IMR-90 (cell line): ENCODE measurements at regions not wholly inside any gene's neighbourhood (a gene's known extent, or its start where the extent isn't known, plus 50 kb on each side); places are given as distances from the start of the nearest gene placed in this dataset.

Experiments used
- ATAC-seq: fragments of 200-7000 bp; cut with Tn5 transposase; 2 replicates; pipeline ENCODE4 v1.9.1; 2020; ENCODE audit warnings: low read depth, mild to moderate bottlenecking, moderate library complexity
- BruUV-seq: library from RNA; stranded (reverse); fragments of 400-500 nt; replicated peaks from 2 replicates; lab custom pipeline; 2021; lab: Mats Ljungman, UMichigan
- CTCF ChIA-PET: fragments of 300-600 bp; formaldehyde crosslinking; extraction: SDS; loops from one replicate; lab custom pipeline; 2021; ENCODE audit warnings: antibody characterized with exemption; lab: Yijun Ruan, JAX
- POLR2A ChIA-PET: fragments of 300-600 bp; sonication (Branson Sonifier 250); formaldehyde crosslinking; loops from one replicate; lab custom pipeline; 2022; ENCODE audit warnings: antibody characterized with exemption; ENCODE audit not compliant: unreplicated experiment; lab: Charles Lee
- DNase-seq: peaks from one replicate; pipeline ENCODE4 v3.0.0; 2013
- H2AFZ ChIP-seq: replicated peaks from 2 replicates; pipeline ENCODE3; 2013; ENCODE audit warnings: low read length, mild to moderate bottlenecking; ENCODE audit not compliant: poor library complexity
- H2AK5ac ChIP-seq: 2 replicates; pipeline ENCODE4 v1.6.1; 2013; ENCODE audit warnings: low read depth, low read length, inconsistent platforms
- H2AK9ac ChIP-seq: replicated peaks from 2 replicates; pipeline ENCODE3; 2013; ENCODE audit warnings: mild to moderate bottlenecking, low read depth, low read length, moderate library complexity; ENCODE audit not compliant: poor library complexity
- H2BK120ac ChIP-seq: 2 replicates; pipeline ENCODE4 v1.6.1; 2013; ENCODE audit warnings: low read depth, low read length, inconsistent platforms
- H2BK15ac ChIP-seq: 3 replicates; pipeline ENCODE4 v1.6.1; 2013; ENCODE audit warnings: low read depth, low read length, inconsistent platforms
- H2BK20ac ChIP-seq: 2 replicates; pipeline ENCODE4 v1.6.1; 2013; ENCODE audit warnings: low read depth, mild to moderate bottlenecking, inconsistent platforms, low read length, moderate library complexity
- H2BK5ac ChIP-seq: 2 replicates; pipeline ENCODE4 v1.6.1; 2013; ENCODE audit warnings: mild to moderate bottlenecking, low read depth, low read length, inconsistent platforms; ENCODE audit not compliant: poor library complexity, severe bottlenecking
- H3K14ac ChIP-seq: replicated peaks from 2 replicates; pipeline ENCODE4 v1.6.1; 2013; ENCODE audit warnings: low read depth, low read length, inconsistent platforms
- H3K18ac ChIP-seq: 2 replicates; pipeline ENCODE4 v1.6.1; 2013; ENCODE audit warnings: low read depth, low read length, control low read depth
- H3K23ac ChIP-seq: 2 replicates; pipeline ENCODE4 v1.6.1; 2013; ENCODE audit warnings: low read depth, low read length, inconsistent platforms
- H3K27ac ChIP-seq: 2 replicates; pipeline ENCODE4 v1.5.1; 2013; ENCODE audit warnings: mild to moderate bottlenecking, control low read depth, low read length; ENCODE audit not compliant: insufficient read depth
- H3K27me3 ChIP-seq: 2 replicates; pipeline ENCODE4 v1.6.1; 2013; ENCODE audit warnings: low read length; ENCODE audit not compliant: control insufficient read depth, insufficient read depth
- H3K36me3 ChIP-seq: 2 replicates; pipeline ENCODE4 v1.6.1; 2013; ENCODE audit warnings: low read length, mixed read lengths; ENCODE audit not compliant: control insufficient read depth, insufficient read depth
- H3K4ac ChIP-seq: 2 replicates; pipeline ENCODE4 v1.6.1; 2013; ENCODE audit warnings: low read depth, low read length, inconsistent platforms
- H3K4me1 ChIP-seq: 2 replicates; pipeline ENCODE4 v1.6.1; 2013; ENCODE audit warnings: low read length, mixed read lengths; ENCODE audit not compliant: control insufficient read depth, insufficient read depth
- H3K4me2 ChIP-seq: 2 replicates; pipeline ENCODE4 v1.6.1; 2013; ENCODE audit warnings: low read depth, mild to moderate bottlenecking, control low read depth, low read length, moderate library complexity
- H3K4me3 ChIP-seq: 2 replicates; pipeline ENCODE4 v1.5.1; 2013; ENCODE audit warnings: low read depth, mild to moderate bottlenecking, control low read depth, low read length, moderate library complexity; ENCODE audit not compliant: insufficient read depth
- H3K56ac ChIP-seq: 2 replicates; pipeline ENCODE4 v1.6.1; 2013; ENCODE audit warnings: low read length, inconsistent platforms; ENCODE audit not compliant: insufficient read depth; ENCODE audit errors: extremely low read depth
- H3K79me1 ChIP-seq, 2 experiments: 2 replicates each; pipeline ENCODE4 v1.6.1; 2013; ENCODE audit warnings: low read length in 2 of 2, inconsistent platforms in 1 of 2, low read depth in 1 of 2
- H3K9ac ChIP-seq: 2 replicates; pipeline ENCODE4 v1.6.1; 2013; ENCODE audit warnings: low read depth, low read length, control low read depth
- H3K9me1 ChIP-seq: 2 replicates; pipeline ENCODE4 v1.6.1; 2013; ENCODE audit warnings: low read length, inconsistent platforms; ENCODE audit not compliant: insufficient read depth
- H3K9me3 ChIP-seq: 2 replicates; pipeline ENCODE4 v1.6.1; 2013; ENCODE audit warnings: low read length; ENCODE audit not compliant: control insufficient read depth, insufficient read depth
- H4K20me1 ChIP-seq: 2 replicates; pipeline ENCODE4 v1.6.1; 2013; ENCODE audit warnings: low read length, inconsistent platforms; ENCODE audit not compliant: insufficient read depth
- H4K5ac ChIP-seq: 2 replicates; pipeline ENCODE4 v1.6.1; 2013; ENCODE audit warnings: mild to moderate bottlenecking, low read depth, low read length, control low read depth
- H4K8ac ChIP-seq, 2 experiments: 2 replicates each; pipeline ENCODE4 v1.6.1; 2013; ENCODE audit warnings: low read depth in 2 of 2, low read length in 2 of 2, control low read depth in 1 of 2, inconsistent platforms in 1 of 2
- H4K91ac ChIP-seq: 2 replicates; pipeline ENCODE4 v1.6.1; 2013; ENCODE audit warnings: low read depth, low read length, inconsistent platforms; ENCODE audit not compliant: insufficient read depth
- MAZ ChIP-seq: IDR thresholded peaks from 2 replicates; pipeline ENCODE4 v1.6.1; 2012; ENCODE audit warnings: low read depth, mild to moderate bottlenecking, low read length, improper control_type of control experiment, moderate library complexity, borderline replicate concordance
- MXI1 ChIP-seq: IDR thresholded peaks from 2 replicates; pipeline ENCODE4 v1.6.1; 2012; ENCODE audit warnings: low read depth, mild to moderate bottlenecking, low read length, moderate library complexity, borderline replicate concordance
- NFE2L2 ChIP-seq: fragments of 150-350 bp; IDR thresholded peaks from 2 replicates; pipeline ENCODE4 v1.6.1; 2016; ENCODE audit warnings: low read depth, mild to moderate bottlenecking, low read length
- RAD21 ChIP-seq: IDR thresholded peaks from 2 replicates; pipeline ENCODE4 v1.6.1; 2012; ENCODE audit warnings: low read length, improper control_type of control experiment
- WGBS, 2 experiments: methylation state at CpG; one replicate each; pipeline versions ENCODE4 v1.1.5 to v1.1.7; 2013; ENCODE audit warnings: missing lambda C conversion rate in 2 of 2; ENCODE audit not compliant: insufficient read length in 1 of 2; ENCODE audit errors: extremely low coverage in 2 of 2; 5-methylcytosine and 5-hydroxymethylcytosine counted together
- dilution Hi-C: fragments of 300-500 bp; cut with HindIII; formaldehyde crosslinking; loops from one replicate; pipeline ENCODE4 v1.14.3; 2018; ENCODE audit warnings: low sequenced_read_pairs; ENCODE audit not compliant: unreplicated experiment
- in situ Hi-C: fragments of 300-500 bp; cut with MboI; formaldehyde crosslinking; loops from 3 replicates; pipeline ENCODE4 v1.14.3; 2019; ENCODE audit warnings: low sequenced_read_pairs, inconsistent platforms, mixed read lengths
- intact Hi-C: fragments of 100-400 bp; cut with micrococcal nuclease; formaldehyde crosslinking; loops from 2 replicates; pipeline ENCODE4 v1.10.0; 2022
- TF ChIP-seq, protein P1 (sequence below): conservative IDR thresholded peaks from 2 replicates; pipeline ENCODE4 v1.5.1; 2012; ENCODE audit warnings: mild to moderate bottlenecking, low read depth, low read length, improper control_type of control experiment
- TF ChIP-seq, protein P2 (sequence below): fragments of 150-350 bp; IDR thresholded peaks from 2 replicates; pipeline ENCODE4 v1.6.1; 2016; ENCODE audit warnings: low read depth, mild to moderate bottlenecking, low read length, moderate library complexity, borderline replicate concordance

DNA sequence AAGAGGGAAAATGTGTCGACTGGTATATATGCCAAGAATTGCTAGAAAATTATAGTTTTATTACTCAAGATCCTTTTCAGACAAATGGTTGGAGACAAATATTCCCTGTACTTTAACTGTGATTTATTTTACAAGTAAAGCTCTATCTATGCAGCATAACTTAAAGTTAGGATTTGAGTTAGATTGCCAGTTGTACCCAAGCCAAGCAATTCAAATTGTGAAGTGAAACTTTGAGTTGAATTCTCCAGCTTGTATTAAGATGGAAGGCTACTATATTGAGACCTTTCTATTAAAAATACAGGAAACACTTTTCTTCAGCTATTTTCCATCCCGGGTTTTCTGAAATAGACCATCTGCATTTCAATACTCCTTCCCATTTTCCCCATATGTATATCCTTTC is 333.1 kb upstream of the RBMS3 start:
- Histone ChIP-seq H3K4ac (no peak overlapping the region), H3K27ac (no peak overlapping the region), H3K14ac (no peak overlapping the region), H2BK5ac (no peak overlapping the region), H3K36me3 (no peaks in the 10 kb centered on the region), H3K23ac (no peak overlapping the region), H4K8ac (no peak overlapping the region), H2AFZ (no peak overlapping the region), H3K79me1 (no peaks in the 10 kb centered on the region), H3K9me3 (0 out of 2 replicates have a peak, but pooled peaks cover 1% of the 10 kb centered on the region), H2AK9ac (no peak overlapping the region), H4K5ac (no peak overlapping the region), H4K91ac (no peak overlapping the region), H3K9me1 (no peaks in the 10 kb centered on the region), H3K4me3 (no peak overlapping the region), H2AK5ac (no peak overlapping the region), H3K18ac (no peak overlapping the region), H4K20me1 (no peaks in the 10 kb centered on the region), H2BK20ac (no peak overlapping the region), H3K9ac (no peak overlapping the region), H3K4me2 (no peak overlapping the region), H2BK120ac (no peak overlapping the region), H3K4me1 (no peaks in the 10 kb centered on the region), H3K56ac (no peak overlapping the region), H2BK15ac (no peak overlapping the region), H3K27me3 (peaks cover 2% of the 10 kb centered on the region; the same call in 1 of the 2 replicates)
- no peak for ATAC-seq
- no peak for DNase-seq
- dilution Hi-C loops (no loop called here), in situ Hi-C loops (no loop called here), intact Hi-C loops (no loop called here)
- ChIA-PET POLR2A (no interaction called here), CTCF (no interaction called here)
- no CpG with 5 or more reads among the region's 2 CpGs for WGBS, 2 experiments
- no TSS peak for BruUV-seq
- no peak for TF ChIP-seq MAZ
- TF ChIP-seq, protein P1, sequence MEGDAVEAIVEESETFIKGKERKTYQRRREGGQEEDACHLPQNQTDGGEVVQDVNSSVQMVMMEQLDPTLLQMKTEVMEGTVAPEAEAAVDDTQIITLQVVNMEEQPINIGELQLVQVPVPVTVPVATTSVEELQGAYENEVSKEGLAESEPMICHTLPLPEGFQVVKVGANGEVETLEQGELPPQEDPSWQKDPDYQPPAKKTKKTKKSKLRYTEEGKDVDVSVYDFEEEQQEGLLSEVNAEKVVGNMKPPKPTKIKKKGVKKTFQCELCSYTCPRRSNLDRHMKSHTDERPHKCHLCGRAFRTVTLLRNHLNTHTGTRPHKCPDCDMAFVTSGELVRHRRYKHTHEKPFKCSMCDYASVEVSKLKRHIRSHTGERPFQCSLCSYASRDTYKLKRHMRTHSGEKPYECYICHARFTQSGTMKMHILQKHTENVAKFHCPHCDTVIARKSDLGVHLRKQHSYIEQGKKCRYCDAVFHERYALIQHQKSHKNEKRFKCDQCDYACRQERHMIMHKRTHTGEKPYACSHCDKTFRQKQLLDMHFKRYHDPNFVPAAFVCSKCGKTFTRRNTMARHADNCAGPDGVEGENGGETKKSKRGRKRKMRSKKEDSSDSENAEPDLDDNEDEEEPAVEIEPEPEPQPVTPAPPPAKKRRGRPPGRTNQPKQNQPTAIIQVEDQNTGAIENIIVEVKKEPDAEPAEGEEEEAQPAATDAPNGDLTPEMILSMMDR: no peak
- TF ChIP-seq RAD21: no peak
- TF ChIP-seq, protein P2, sequence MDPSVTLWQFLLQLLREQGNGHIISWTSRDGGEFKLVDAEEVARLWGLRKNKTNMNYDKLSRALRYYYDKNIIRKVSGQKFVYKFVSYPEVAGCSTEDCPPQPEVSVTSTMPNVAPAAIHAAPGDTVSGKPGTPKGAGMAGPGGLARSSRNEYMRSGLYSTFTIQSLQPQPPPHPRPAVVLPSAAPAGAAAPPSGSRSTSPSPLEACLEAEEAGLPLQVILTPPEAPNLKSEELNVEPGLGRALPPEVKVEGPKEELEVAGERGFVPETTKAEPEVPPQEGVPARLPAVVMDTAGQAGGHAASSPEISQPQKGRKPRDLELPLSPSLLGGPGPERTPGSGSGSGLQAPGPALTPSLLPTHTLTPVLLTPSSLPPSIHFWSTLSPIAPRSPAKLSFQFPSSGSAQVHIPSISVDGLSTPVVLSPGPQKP: no peak
- TF ChIP-seq MXI1: no peak
- TF ChIP-seq NFE2L2: no peak
